22Rv1 (cell line): ENCODE measurements at regions not wholly inside any gene's neighbourhood (a gene's known extent, or its start where the extent isn't known, plus 50 kb on each side); places are given as distances from the start of the nearest gene placed in this dataset.
"Not testable (repeated sequence)": the region's sequence is repeated elsewhere in the genome, so short reads cannot be mapped to it uniquely, and the experiment has no call there.

Experiments used
- H3K27ac ChIP-seq: fragments of 450-650 bp; 2 replicates; pipeline ENCODE4 v1.5.1; 2017
- ZFX ChIP-seq: fragments of 450-650 bp; IDR thresholded peaks from 2 replicates; pipeline ENCODE4 v1.6.1; 2017; ENCODE audit warnings: antibody characterized with exemption, borderline replicate concordance
- TF ChIP-seq, protein P1 (sequence below): fragments of 450-650 bp; IDR thresholded peaks from 2 replicates; pipeline ENCODE4 v1.5.1; 2017; ENCODE audit warnings: mild to moderate bottlenecking

GRCh38 chr17:79560527-79560926, 50.3 kb downstream of the RBFOX3 start:
- TF ChIP-seq, protein P1, sequence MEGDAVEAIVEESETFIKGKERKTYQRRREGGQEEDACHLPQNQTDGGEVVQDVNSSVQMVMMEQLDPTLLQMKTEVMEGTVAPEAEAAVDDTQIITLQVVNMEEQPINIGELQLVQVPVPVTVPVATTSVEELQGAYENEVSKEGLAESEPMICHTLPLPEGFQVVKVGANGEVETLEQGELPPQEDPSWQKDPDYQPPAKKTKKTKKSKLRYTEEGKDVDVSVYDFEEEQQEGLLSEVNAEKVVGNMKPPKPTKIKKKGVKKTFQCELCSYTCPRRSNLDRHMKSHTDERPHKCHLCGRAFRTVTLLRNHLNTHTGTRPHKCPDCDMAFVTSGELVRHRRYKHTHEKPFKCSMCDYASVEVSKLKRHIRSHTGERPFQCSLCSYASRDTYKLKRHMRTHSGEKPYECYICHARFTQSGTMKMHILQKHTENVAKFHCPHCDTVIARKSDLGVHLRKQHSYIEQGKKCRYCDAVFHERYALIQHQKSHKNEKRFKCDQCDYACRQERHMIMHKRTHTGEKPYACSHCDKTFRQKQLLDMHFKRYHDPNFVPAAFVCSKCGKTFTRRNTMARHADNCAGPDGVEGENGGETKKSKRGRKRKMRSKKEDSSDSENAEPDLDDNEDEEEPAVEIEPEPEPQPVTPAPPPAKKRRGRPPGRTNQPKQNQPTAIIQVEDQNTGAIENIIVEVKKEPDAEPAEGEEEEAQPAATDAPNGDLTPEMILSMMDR: no peak
- no peak for TF ChIP-seq ZFX
- H3K27ac ChIP-seq: no peak overlapping the region

GRCh38 chr17:79559111-79559887, 51.6 kb downstream of the RBFOX3 start:
- no peak overlapping the region for H3K27ac ChIP-seq
- TF ChIP-seq ZFX: no peak

- TF ChIP-seq ZFX: no peak
- TF ChIP-seq, protein P1: no peak
- H3K27ac ChIP-seq: no peak overlapping the region
Observed at GRCh38 chr17:79558091-79558900, 52.6 kb downstream of the RBFOX3 start.

DNA sequence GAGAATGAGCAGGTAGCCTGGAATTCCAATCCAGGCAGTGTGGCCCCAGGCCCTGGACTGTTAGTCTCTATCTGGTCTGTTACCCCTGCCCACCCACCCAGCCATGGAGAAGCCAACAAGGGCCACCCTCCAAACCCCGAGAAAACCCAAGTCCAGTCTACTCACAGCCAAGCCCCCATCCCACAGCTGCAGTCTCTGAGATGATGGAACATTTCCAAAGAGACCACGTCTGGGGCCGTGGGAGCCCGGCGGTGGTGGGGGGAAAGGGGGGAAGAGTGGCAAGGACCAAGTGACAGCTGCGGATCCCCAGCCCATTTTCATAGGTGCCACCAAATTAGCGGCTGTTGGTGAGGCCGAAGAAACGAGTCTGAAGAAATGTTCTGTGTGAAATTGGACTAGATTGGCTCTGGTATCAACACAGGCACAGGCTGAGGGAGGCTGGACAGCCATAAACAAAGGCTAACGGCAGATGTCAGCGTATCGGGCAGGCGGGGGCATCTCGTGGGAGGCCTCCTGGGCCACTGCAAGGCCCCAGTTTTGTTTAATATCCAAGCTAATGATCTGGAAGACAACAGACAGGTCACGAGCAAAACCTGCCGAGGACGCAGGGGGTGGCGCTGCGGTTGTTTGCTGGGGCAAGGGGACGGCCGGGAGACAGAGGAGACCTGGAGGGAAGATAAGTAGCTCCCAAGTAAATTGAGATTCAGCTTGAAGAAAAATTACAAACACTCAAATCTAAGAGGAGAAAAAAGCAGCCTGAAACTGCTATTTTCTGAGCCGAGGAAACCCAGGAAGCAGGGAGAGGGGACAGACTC, 53.4 kb downstream of the RBFOX3 start:
- no peak for TF ChIP-seq ZFX
- TF ChIP-seq, protein P1: no peak
- H3K27ac ChIP-seq: no peak overlapping the region

DNA sequence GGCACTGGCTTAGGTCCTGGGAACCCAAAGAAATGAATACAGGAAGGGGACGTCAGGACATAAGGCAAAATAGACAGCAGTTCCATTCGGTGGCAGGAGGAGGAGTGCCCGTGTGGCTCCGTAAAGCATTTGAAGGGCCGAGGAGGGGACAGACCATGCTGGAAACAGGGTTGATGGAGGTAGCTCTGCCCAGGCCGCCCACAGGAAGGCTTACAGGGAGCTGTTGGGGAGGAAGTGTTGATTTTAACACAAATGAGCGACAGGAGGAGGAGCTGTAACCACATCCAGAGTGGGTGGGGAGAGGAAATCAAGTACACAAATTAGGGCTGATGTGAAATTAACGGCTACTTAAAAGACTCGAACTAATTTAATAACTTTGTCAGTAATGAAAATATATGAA, 54.6 kb downstream of the RBFOX3 start:
- no peak overlapping the region for H3K27ac ChIP-seq
- TF ChIP-seq ZFX: no peak
- TF ChIP-seq, protein P1: no peak

DNA sequence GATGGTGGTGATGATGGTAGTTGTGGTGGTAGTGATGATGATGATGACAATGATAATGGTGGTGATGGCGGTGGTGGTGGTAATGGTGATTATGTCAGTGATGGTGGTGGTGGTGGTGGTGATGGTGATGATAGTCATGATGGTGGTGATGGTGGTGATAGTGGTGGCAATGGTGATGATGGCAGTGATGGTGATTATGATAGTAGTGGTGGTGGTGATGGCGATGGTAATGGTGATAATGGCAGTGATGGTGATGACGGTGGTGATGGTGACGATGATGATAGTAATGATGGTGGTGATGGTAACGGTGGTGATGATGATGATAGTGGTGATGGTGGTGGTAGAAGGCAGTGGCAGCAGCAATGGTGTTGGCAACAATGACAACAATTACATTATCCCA, 55.3 kb downstream of the RBFOX3 start:
- H3K27ac ChIP-seq: no peak overlapping the region
- TF ChIP-seq, protein P1: no peak
- TF ChIP-seq ZFX: no peak

DNA sequence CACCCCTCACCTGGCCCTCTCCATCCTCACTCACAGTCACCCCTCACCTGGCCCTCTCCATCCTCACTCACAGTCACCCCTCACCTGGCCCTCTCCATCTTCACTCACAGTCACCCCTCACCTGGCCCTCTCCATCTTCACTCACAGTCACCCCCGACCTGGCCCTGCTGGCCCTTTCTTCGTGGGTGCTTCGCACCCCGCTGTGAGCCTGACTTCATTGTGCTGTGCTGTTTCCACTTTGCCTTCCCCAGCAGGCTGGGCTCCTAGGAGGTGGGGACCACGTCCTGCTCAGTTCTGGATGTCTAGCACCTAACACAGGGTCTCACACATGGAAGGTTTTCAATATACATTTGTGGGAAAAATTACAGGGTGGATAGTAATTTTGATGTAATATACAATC, 56.5 kb downstream of the RBFOX3 start:
- H3K27ac ChIP-seq: not testable (repeated sequence)

GRCh38 chr17:79552824-79553223, 58.0 kb downstream of the RBFOX3 start:
- no peak for TF ChIP-seq ZFX
- TF ChIP-seq, protein P1: no peak
- no peak overlapping the region for H3K27ac ChIP-seq
